Mesendoderm (in vitro differentiated cells): ENCODE measurements at regions not wholly inside any gene's neighbourhood (a gene's known extent, or its start where the extent isn't known, plus 50 kb on each side); places are given as distances from the start of the nearest gene placed in this dataset.

Experiments
- DNase-seq: peaks from one replicate; pipeline ENCODE4 v3.0.0; 2013
- H2AK5ac ChIP-seq: 2 replicates; pipeline ENCODE4 v1.6.1; 2013; ENCODE audit warnings: low read length, inconsistent platforms
- H2BK120ac ChIP-seq: 2 replicates; pipeline ENCODE4 v1.6.1; 2013; ENCODE audit warnings: low read depth, mild to moderate bottlenecking, low read length, moderate library complexity, mixed read lengths
- H2BK15ac ChIP-seq: replicated peaks from 2 replicates; pipeline ENCODE4 v1.6.1; 2013; ENCODE audit warnings: low read depth, mild to moderate bottlenecking, moderate library complexity
- H2BK5ac ChIP-seq: 2 replicates; pipeline ENCODE4 v1.6.1; 2013; ENCODE audit warnings: low read length, inconsistent platforms
- H3K18ac ChIP-seq: 2 replicates; pipeline ENCODE4 v1.6.1; 2013; ENCODE audit warnings: mild to moderate bottlenecking, low read length, mixed read lengths
- H3K23ac ChIP-seq: one replicate; pipeline ENCODE4 v1.6.1; 2013; ENCODE audit warnings: low read length
- H3K27ac ChIP-seq: 2 replicates; pipeline ENCODE4 v1.5.1; 2013; ENCODE audit warnings: low read depth, mild to moderate bottlenecking, inconsistent platforms, low read length, moderate library complexity
- H3K27me3 ChIP-seq: 2 replicates; pipeline ENCODE4 v1.6.1; 2013; ENCODE audit warnings: low read length, control low read depth, mild to moderate bottlenecking, inconsistent platforms; ENCODE audit not compliant: insufficient read depth, poor library complexity
- H3K36me3 ChIP-seq: 2 replicates; pipeline ENCODE4 v1.6.1; 2013; ENCODE audit warnings: low read length, inconsistent platforms; ENCODE audit not compliant: control insufficient read depth, insufficient read depth
- H3K4ac ChIP-seq: one replicate; pipeline ENCODE4 v1.6.1; 2013; ENCODE audit warnings: low read depth, mild to moderate bottlenecking, low read length, moderate library complexity
- H3K4me1 ChIP-seq: 2 replicates; pipeline ENCODE4 v1.6.1; 2013; ENCODE audit warnings: low read depth, low read length, inconsistent platforms; ENCODE audit not compliant: control insufficient read depth
- H3K4me2 ChIP-seq: 2 replicates; pipeline ENCODE4 v1.6.1; 2013; ENCODE audit warnings: low read length
- H3K4me3 ChIP-seq: 2 replicates; pipeline ENCODE4 v1.5.1; 2013; ENCODE audit warnings: mild to moderate bottlenecking, low read length
- H3K56ac ChIP-seq: one replicate; pipeline ENCODE4 v1.6.1; 2013; ENCODE audit warnings: low read length
- H3K79me1 ChIP-seq: 2 replicates; pipeline ENCODE4 v1.6.1; 2013; ENCODE audit warnings: low read length, inconsistent platforms
- H3K79me2 ChIP-seq: 2 replicates; pipeline ENCODE4 v1.6.1; 2013; ENCODE audit warnings: mild to moderate bottlenecking, low read length; ENCODE audit not compliant: control insufficient read depth, insufficient read depth
- H3K9ac ChIP-seq: 2 replicates; pipeline ENCODE4 v1.6.1; 2013; ENCODE audit warnings: low read length, inconsistent platforms
- H4K5ac ChIP-seq: one replicate; pipeline ENCODE4 v1.6.1; 2013; ENCODE audit warnings: low read length
- H4K8ac ChIP-seq: one replicate; pipeline ENCODE4 v1.6.1; 2013; ENCODE audit warnings: low read depth, mild to moderate bottlenecking, control low read depth, low read length, moderate library complexity
- WGBS: extraction: QIAGEN DNeasy Blood & Tissue Kit; methylation state at CpG from one replicate; pipeline ENCODE4 v1.1.7; 2013; ENCODE audit warnings: low lambda C conversion rate, missing lambda C conversion rate; ENCODE audit not compliant: insufficient coverage; ENCODE audit errors: extremely low coverage; 5-methylcytosine and 5-hydroxymethylcytosine counted together

GRCh38 chr13:99843872-99844271, 127.7 kb downstream of the ZIC5 start:
- H3K4me2 ChIP-seq, result no peak overlapping the region
- H3K56ac ChIP-seq, result no peak overlapping the region
- no peak overlapping the region for H2BK5ac ChIP-seq
- no peak overlapping the region for H3K23ac ChIP-seq
- H4K8ac ChIP-seq, result no peak overlapping the region
- H3K18ac ChIP-seq, result no peak overlapping the region
- no peaks in the 10 kb centered on the region for H3K79me1 ChIP-seq
- no peak for DNase-seq
- H2BK15ac ChIP-seq, result no peak overlapping the region
- no peak overlapping the region for H4K5ac ChIP-seq
- no peak overlapping the region for H3K9ac ChIP-seq
- H3K4me3 ChIP-seq, result no peak overlapping the region
- no peaks in the 10 kb centered on the region for H3K27me3 ChIP-seq
- WGBS, result no CpG with 5 or more reads among the region's 9 CpGs
- H3K36me3 ChIP-seq, result no peaks in the 10 kb centered on the region
- H3K4me1 ChIP-seq, result no peaks in the 10 kb centered on the region
- no peak overlapping the region for H3K27ac ChIP-seq
- no peaks in the 10 kb centered on the region for H3K79me2 ChIP-seq
- no peak overlapping the region for H2AK5ac ChIP-seq
- H2BK120ac ChIP-seq, result no peak overlapping the region
- no peak overlapping the region for H3K4ac ChIP-seq

- Histone ChIP-seq H3K56ac (no peak overlapping the region), H3K79me2 (no peaks in the 10 kb centered on the region), H4K5ac (no peak overlapping the region), H2AK5ac (no peak overlapping the region), H3K27me3 (no peaks in the 10 kb centered on the region), H3K4me2 (no peak overlapping the region), H3K36me3 (no peaks in the 10 kb centered on the region), H2BK5ac (no peak overlapping the region), H3K9ac (no peak overlapping the region), H3K4me1 (no peaks in the 10 kb centered on the region), H4K8ac (no peak overlapping the region), H3K18ac (no peak overlapping the region), H3K79me1 (no peaks in the 10 kb centered on the region), H3K27ac (no peak overlapping the region), H2BK15ac (no peak overlapping the region), H3K4ac (no peak overlapping the region), H3K23ac (no peak overlapping the region), H2BK120ac (no peak overlapping the region), H3K4me3 (no peak overlapping the region)
- no CpG with 5 or more reads among the region's 1 CpG for WGBS
- no peak for DNase-seq
These were observed 129.2 kb downstream of the ZIC5 start for GRCh38 chr13:99842405-99842804.

- no peak overlapping the region for H2BK5ac ChIP-seq
- H3K36me3 ChIP-seq, result no peaks in the 10 kb centered on the region
- H3K23ac ChIP-seq, result no peak overlapping the region
- no peak overlapping the region for H4K5ac ChIP-seq
- no peak overlapping the region for H3K4ac ChIP-seq
- no peak overlapping the region for H2BK15ac ChIP-seq
- no peak overlapping the region for H2BK120ac ChIP-seq
- no peaks in the 10 kb centered on the region for H3K79me1 ChIP-seq
- no peak overlapping the region for H4K8ac ChIP-seq
- no peak overlapping the region for H3K56ac ChIP-seq
- no peak overlapping the region for H2AK5ac ChIP-seq
- H3K4me3 ChIP-seq, result no peak overlapping the region
- H3K79me2 ChIP-seq, result no peaks in the 10 kb centered on the region
- H3K27me3 ChIP-seq, result no peaks in the 10 kb centered on the region
- H3K4me2 ChIP-seq, result no peak overlapping the region
- WGBS, result no CpG with 5 or more reads among the region's 4 CpGs
- no peak overlapping the region for H3K9ac ChIP-seq
- no peaks in the 10 kb centered on the region for H3K4me1 ChIP-seq
- no peak for DNase-seq
- no peak overlapping the region for H3K18ac ChIP-seq
- H3K27ac ChIP-seq, result no peak overlapping the region
These were observed 135.3 kb downstream of the ZIC5 start for GRCh38 chr13:99836291-99836690.

GRCh38 chr13:99835442-99835841, 136.1 kb downstream of the ZIC5 start:
- H2BK120ac ChIP-seq, result no peak overlapping the region
- no peak overlapping the region for H3K56ac ChIP-seq
- H3K23ac ChIP-seq, result no peak overlapping the region
- H4K8ac ChIP-seq, result no peak overlapping the region
- H3K79me1 ChIP-seq, result no peaks in the 10 kb centered on the region
- no peak overlapping the region for H4K5ac ChIP-seq
- H3K27ac ChIP-seq, result no peak overlapping the region
- no peaks in the 10 kb centered on the region for H3K79me2 ChIP-seq
- DNase-seq, result no peak
- no peak overlapping the region for H3K4ac ChIP-seq
- H2BK5ac ChIP-seq, result no peak overlapping the region
- no peak overlapping the region for H2AK5ac ChIP-seq
- no peak overlapping the region for H3K4me2 ChIP-seq
- no peaks in the 10 kb centered on the region for H3K4me1 ChIP-seq
- H3K9ac ChIP-seq, result no peak overlapping the region
- no peak overlapping the region for H3K4me3 ChIP-seq
- no peaks in the 10 kb centered on the region for H3K27me3 ChIP-seq
- no peak overlapping the region for H3K18ac ChIP-seq
- no CpG with 5 or more reads among the region's 1 CpG for WGBS
- H2BK15ac ChIP-seq, result no peak overlapping the region
- H3K36me3 ChIP-seq, result no peaks in the 10 kb centered on the region

DNA sequence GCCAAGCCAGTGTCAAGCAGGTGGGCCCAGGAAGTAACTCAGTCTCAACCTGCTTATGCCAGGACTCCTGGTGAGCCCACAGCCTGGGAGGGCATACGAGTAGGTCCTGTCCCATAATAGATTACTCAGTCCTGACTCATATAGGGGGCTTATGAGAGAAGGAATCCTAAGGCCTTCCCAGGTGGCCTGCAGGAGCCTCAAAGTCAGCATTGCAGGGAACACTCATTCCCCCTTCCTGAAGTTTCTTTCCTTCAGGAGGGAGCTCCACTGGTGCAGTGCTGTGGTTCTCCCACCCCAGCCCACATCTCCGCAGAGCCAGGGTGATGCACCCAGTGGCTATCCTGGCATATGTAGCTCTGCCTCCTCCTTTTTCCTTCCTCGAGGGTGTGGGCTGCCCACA, 137.3 kb downstream of the ZIC5 start:
- no peak overlapping the region for H3K23ac ChIP-seq
- DNase-seq, result no peak
- H3K4me3 ChIP-seq, result no peak overlapping the region
- H3K56ac ChIP-seq, result no peak overlapping the region
- H3K4me1 ChIP-seq, result no peaks in the 10 kb centered on the region
- no CpG with 5 or more reads among the region's 3 CpGs for WGBS
- no peak overlapping the region for H4K8ac ChIP-seq
- H3K79me2 ChIP-seq, result no peaks in the 10 kb centered on the region
- no peak overlapping the region for H3K4me2 ChIP-seq
- no peaks in the 10 kb centered on the region for H3K36me3 ChIP-seq
- H3K27me3 ChIP-seq, result no peaks in the 10 kb centered on the region
- H3K9ac ChIP-seq, result no peak overlapping the region
- no peak overlapping the region for H3K18ac ChIP-seq
- H2BK5ac ChIP-seq, result no peak overlapping the region
- H2BK15ac ChIP-seq, result no peak overlapping the region
- no peak overlapping the region for H4K5ac ChIP-seq
- no peak overlapping the region for H3K4ac ChIP-seq
- no peak overlapping the region for H2BK120ac ChIP-seq
- H3K79me1 ChIP-seq, result no peaks in the 10 kb centered on the region
- no peak overlapping the region for H3K27ac ChIP-seq
- no peak overlapping the region for H2AK5ac ChIP-seq

DNA sequence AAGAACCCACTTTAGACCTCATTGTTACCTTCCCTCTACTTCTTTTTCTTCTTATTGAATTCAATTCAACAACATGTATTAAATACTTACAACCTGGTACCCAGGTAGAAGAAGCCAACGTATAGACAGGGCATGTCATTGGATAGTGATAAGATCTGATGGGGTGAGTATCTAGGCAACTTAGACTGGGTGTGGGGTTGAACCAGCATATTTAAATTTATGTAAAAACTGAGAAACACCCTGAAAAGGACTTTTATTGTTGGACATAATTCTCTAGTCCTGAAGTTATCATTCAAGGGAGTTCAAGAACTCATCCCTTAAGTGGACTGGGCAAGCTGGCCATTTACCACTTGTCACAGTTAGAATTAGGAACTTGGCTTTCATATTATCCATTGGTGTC, 139.2 kb downstream of the ZIC5 start:
- Histone ChIP-seq H3K79me2 (no peaks in the 10 kb centered on the region), H3K56ac (no peak overlapping the region), H3K18ac (no peak overlapping the region), H3K36me3 (no peaks in the 10 kb centered on the region), H3K23ac (no peak overlapping the region), H3K27me3 (no peaks in the 10 kb centered on the region), H3K4me1 (no peaks in the 10 kb centered on the region), H2AK5ac (no peak overlapping the region), H4K5ac (no peak overlapping the region), H2BK15ac (no peak overlapping the region), H4K8ac (no peak overlapping the region), H3K4me3 (no peak overlapping the region), H2BK5ac (no peak overlapping the region), H3K4me2 (no peak overlapping the region), H3K9ac (no peak overlapping the region), H3K27ac (no peak overlapping the region), H3K4ac (no peak overlapping the region), H3K79me1 (no peaks in the 10 kb centered on the region), H2BK120ac (no peak overlapping the region)
- no CpG with 5 or more reads among the region's 1 CpG for WGBS
- no peak for DNase-seq
